ENCODE measurements at regions not wholly inside any gene's neighbourhood (a gene's known extent, or its start where the extent isn't known, plus 50 kb on each side); places are given as distances from the start of the nearest gene placed in this dataset.

DNA sequence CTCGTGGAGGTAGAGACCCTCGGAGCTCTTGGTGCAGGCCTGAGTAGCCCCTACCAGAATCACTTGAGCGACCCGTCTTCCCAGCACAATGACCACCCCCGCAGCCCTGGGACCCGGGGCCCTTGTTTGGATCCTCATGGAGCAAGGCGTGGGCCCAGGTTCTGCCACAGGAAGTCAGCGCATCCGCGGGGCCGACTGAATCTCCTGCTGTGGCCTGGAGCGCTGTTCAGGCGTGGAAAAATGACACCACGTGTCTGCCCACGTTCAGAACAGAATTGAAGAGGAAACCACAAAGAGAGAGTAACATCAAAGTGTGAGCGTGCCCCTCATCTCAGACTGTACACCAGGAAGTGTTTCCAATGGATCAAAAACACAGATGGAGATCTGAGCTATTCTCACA lies 1479.2 kb downstream of the TBC1D22A start:
- TF ChIP-seq, protein P1, sequence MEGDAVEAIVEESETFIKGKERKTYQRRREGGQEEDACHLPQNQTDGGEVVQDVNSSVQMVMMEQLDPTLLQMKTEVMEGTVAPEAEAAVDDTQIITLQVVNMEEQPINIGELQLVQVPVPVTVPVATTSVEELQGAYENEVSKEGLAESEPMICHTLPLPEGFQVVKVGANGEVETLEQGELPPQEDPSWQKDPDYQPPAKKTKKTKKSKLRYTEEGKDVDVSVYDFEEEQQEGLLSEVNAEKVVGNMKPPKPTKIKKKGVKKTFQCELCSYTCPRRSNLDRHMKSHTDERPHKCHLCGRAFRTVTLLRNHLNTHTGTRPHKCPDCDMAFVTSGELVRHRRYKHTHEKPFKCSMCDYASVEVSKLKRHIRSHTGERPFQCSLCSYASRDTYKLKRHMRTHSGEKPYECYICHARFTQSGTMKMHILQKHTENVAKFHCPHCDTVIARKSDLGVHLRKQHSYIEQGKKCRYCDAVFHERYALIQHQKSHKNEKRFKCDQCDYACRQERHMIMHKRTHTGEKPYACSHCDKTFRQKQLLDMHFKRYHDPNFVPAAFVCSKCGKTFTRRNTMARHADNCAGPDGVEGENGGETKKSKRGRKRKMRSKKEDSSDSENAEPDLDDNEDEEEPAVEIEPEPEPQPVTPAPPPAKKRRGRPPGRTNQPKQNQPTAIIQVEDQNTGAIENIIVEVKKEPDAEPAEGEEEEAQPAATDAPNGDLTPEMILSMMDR (IDR thresholded peaks at IDR 0.05; ENCODE audit: insufficient read depth, low read length, poor library complexity, severe bottlenecking), result no peak
- no peak for TF ChIP-seq EZH2phosphoT487 (conservative IDR thresholded peaks at IDR 0.05; ENCODE audit: low read length)
